Lower leg skin (tissue), 3 donors: ENCODE measurements at regions not wholly inside any gene's neighbourhood (a gene's known extent, or its start where the extent isn't known, plus 50 kb on each side); places are given as distances from the start of the nearest gene placed in this dataset.

ENCODE experiments used
- POLR2A ChIP-seq, 2 donors: fragments of 450-650 bp; IDR thresholded peaks; one replicate each; pipeline ENCODE4 v1.6.1; 2016 to 2017; ENCODE audit warnings: antibody characterized with exemption in 2 of 2, mild to moderate bottlenecking in 1 of 2, moderate library complexity in 1 of 2
- TF ChIP-seq, protein P1 (sequence below), 3 donors: fragments of 450-650 bp; IDR thresholded peaks; one replicate each; pipeline ENCODE4 v1.5.1; 2016; ENCODE audit warnings: antibody characterized with exemption in 3 of 3, mild to moderate bottlenecking in 3 of 3, moderate library complexity in 2 of 3

DNA sequence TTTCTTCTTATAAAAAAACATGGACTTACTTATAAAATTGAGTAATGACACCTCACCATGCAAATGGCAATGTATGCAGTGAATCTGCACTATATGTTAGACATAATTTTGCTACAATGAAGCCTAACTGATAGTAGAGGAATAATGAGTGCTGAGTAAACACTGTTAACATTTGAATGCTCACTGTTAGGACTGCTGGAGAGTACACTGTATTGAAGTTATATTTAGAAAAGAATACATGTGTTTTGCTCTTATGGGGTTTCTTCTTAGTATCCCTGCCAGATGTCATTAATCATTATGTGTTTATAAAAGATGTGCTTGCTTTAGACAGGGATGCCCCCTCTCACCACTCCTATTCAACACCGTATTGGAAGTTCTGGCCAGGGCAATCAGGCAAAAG lies 111.1 kb upstream of the ZP4 start:
- TF ChIP-seq POLR2A (IDR thresholded peaks at IDR 0.05): no peak
- TF ChIP-seq, protein P1, sequence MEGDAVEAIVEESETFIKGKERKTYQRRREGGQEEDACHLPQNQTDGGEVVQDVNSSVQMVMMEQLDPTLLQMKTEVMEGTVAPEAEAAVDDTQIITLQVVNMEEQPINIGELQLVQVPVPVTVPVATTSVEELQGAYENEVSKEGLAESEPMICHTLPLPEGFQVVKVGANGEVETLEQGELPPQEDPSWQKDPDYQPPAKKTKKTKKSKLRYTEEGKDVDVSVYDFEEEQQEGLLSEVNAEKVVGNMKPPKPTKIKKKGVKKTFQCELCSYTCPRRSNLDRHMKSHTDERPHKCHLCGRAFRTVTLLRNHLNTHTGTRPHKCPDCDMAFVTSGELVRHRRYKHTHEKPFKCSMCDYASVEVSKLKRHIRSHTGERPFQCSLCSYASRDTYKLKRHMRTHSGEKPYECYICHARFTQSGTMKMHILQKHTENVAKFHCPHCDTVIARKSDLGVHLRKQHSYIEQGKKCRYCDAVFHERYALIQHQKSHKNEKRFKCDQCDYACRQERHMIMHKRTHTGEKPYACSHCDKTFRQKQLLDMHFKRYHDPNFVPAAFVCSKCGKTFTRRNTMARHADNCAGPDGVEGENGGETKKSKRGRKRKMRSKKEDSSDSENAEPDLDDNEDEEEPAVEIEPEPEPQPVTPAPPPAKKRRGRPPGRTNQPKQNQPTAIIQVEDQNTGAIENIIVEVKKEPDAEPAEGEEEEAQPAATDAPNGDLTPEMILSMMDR (IDR thresholded peaks at IDR 0.05): no peak
